GM21360 (cell line): ENCODE measurements at regions not wholly inside any gene's neighbourhood (a gene's known extent, or its start where the extent isn't known, plus 50 kb on each side); places are given as distances from the start of the nearest gene placed in this dataset.

ENCODE experiments used
- ATAC-seq: cut with Tn5 transposase; IDR thresholded peaks from one replicate; pipeline ENCODE4 v1.9.1; 2021; ENCODE audit warnings: mild to moderate bottlenecking, moderate library complexity; ENCODE audit not compliant: unreplicated experiment

GRCh38 chr16:73387979-73388378 is 340.1 kb upstream of the ZFHX3 start:
- no peak for ATAC-seq

GRCh38 chr16:73385696-73386095 is 337.8 kb upstream of the ZFHX3 start:
- ATAC-seq = no peak

- no peak for ATAC-seq
Measured at GRCh38 chr16:73384506-73385089, 336.7 kb upstream of the ZFHX3 start.

- ATAC-seq = no peak
Measured at GRCh38 chr16:73383988-73384365, 336.0 kb upstream of the ZFHX3 start.

- ATAC-seq = no peak
Measured at GRCh38 chr16:73383195-73383987, 335.5 kb upstream of the ZFHX3 start.

GRCh38 chr16:73378471-73378870 is 330.5 kb upstream of the ZFHX3 start:
- no peak for ATAC-seq

GRCh38 chr16:73371584-73372319 is 323.8 kb upstream of the ZFHX3 start:
- ATAC-seq = no peak

- ATAC-seq = no peak
Measured at GRCh38 chr16:73369851-73370250, 321.9 kb upstream of the ZFHX3 start.

GRCh38 chr16:73368715-73369114 is 320.8 kb upstream of the ZFHX3 start:
- ATAC-seq = no peak

GRCh38 chr16:73365016-73365551 is 317.2 kb upstream of the ZFHX3 start:
- ATAC-seq = no peak

- ATAC-seq = no peak
Measured at GRCh38 chr16:73364413-73364812, 316.5 kb upstream of the ZFHX3 start.

- ATAC-seq = no peak
Measured at GRCh38 chr16:73361061-73361460, 313.1 kb upstream of the ZFHX3 start.

GRCh38 chr16:73356401-73357079 is 308.6 kb upstream of the ZFHX3 start:
- no peak for ATAC-seq

GRCh38 chr16:73355981-73356380 is 308.1 kb upstream of the ZFHX3 start:
- no peak for ATAC-seq

- no peak for ATAC-seq
Measured at GRCh38 chr16:73354434-73354833, 306.5 kb upstream of the ZFHX3 start.

GRCh38 chr16:73350707-73351452 is 303.0 kb upstream of the ZFHX3 start:
- no peak for ATAC-seq

GRCh38 chr16:73347500-73348375 is 299.8 kb upstream of the ZFHX3 start:
- ATAC-seq = no peak

GRCh38 chr16:73339821-73340220 is 291.9 kb upstream of the ZFHX3 start:
- ATAC-seq = no peak
